ENCODE measurements at regions not wholly inside any gene's neighbourhood (a gene's known extent, or its start where the extent isn't known, plus 50 kb on each side); places are given as distances from the start of the nearest gene placed in this dataset.

DNA sequence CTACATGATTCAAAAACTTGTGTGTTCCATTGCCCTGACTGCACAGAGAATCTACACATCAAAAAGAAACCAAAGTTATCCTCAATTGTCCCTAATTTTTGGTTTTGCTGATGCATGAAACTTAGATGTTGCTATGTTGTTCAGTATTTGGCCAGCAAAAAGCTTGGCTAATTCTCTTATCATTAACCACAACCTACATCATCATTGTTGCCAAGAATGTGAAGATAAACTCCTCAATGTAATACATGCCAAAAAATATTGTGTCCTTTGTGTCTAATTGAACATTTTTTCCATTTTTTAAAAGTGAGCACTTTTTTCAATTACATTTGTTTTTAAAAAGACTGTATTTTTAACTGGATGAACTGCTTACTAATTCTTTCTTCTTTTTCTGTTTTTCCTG lies 268.0 kb upstream of the SEMA3D start:
- Histone ChIP-seq H4K20me1 (ENCODE audit: insufficient read depth, low read length) (no peaks in the 10 kb centered on the region), H3K27ac (ENCODE audit: low read depth in 1 of 2, low read length in 2 of 2) (no peak overlapping the region), H3K27me3 (ENCODE audit: control insufficient read depth in 2 of 2, insufficient read depth in 2 of 2, low read length in 2 of 2) (no peaks in the 10 kb centered on the region), H3K79me2 (ENCODE audit: insufficient read depth, low read length) (no peaks in the 10 kb centered on the region), H3K9ac (ENCODE audit: insufficient read depth, low read length, poor library complexity, severe bottlenecking) (no peak overlapping the region), H3K9me3 (replicated peaks in 1 of 2; ENCODE audit: control insufficient read depth in 1 of 2, insufficient read depth in 1 of 2, low read length in 2 of 2) (no peaks in the 10 kb centered on the region), H3K36me3 (replicated peaks in 1 of 2; ENCODE audit: control insufficient read depth in 1 of 2, insufficient read depth in 2 of 2, low read length in 2 of 2) (no peaks in the 10 kb centered on the region), H3K4me3 (replicated peaks in 1 of 3; ENCODE audit: low read depth in 2 of 3, low read length in 3 of 3) (no peak overlapping the region), H2AFZ (ENCODE audit: insufficient read depth, low read depth, low read length, poor library complexity, severe bottlenecking) (no peak overlapping the region), H3K4me2 (replicated peaks; ENCODE audit: extremely low read depth, low read length, poor library complexity, severe bottlenecking) (no peak overlapping the region), H3K4me1 (ENCODE audit: control insufficient read depth in 1 of 2, insufficient read depth in 2 of 2, low read length in 2 of 2) (no peaks in the 10 kb centered on the region)
- no peak for DNase-seq
- peaks cover 0 to 2% (median 0%) of the 10 kb centered on the region in 3 donors for H3K27me3 Mint-ChIP-seq (ENCODE audit: low read depth in 3 of 3)
- H3K36me3 Mint-ChIP-seq, result no peaks in the 10 kb centered on the region
- no peaks in the 10 kb centered on the region for H3K9me3 Mint-ChIP-seq
- intact Hi-C loops (cut with micrococcal nuclease), result no loop called here
- no peak overlapping the region for H3K4me3 Mint-ChIP-seq
- TF ChIP-seq, protein P1, sequence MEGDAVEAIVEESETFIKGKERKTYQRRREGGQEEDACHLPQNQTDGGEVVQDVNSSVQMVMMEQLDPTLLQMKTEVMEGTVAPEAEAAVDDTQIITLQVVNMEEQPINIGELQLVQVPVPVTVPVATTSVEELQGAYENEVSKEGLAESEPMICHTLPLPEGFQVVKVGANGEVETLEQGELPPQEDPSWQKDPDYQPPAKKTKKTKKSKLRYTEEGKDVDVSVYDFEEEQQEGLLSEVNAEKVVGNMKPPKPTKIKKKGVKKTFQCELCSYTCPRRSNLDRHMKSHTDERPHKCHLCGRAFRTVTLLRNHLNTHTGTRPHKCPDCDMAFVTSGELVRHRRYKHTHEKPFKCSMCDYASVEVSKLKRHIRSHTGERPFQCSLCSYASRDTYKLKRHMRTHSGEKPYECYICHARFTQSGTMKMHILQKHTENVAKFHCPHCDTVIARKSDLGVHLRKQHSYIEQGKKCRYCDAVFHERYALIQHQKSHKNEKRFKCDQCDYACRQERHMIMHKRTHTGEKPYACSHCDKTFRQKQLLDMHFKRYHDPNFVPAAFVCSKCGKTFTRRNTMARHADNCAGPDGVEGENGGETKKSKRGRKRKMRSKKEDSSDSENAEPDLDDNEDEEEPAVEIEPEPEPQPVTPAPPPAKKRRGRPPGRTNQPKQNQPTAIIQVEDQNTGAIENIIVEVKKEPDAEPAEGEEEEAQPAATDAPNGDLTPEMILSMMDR (IDR thresholded peaks at IDR 0.05), result no peak
- H3K4me1 Mint-ChIP-seq, result no peaks in the 10 kb centered on the region
- H3K27ac Mint-ChIP-seq, result no peak overlapping the region

DNA sequence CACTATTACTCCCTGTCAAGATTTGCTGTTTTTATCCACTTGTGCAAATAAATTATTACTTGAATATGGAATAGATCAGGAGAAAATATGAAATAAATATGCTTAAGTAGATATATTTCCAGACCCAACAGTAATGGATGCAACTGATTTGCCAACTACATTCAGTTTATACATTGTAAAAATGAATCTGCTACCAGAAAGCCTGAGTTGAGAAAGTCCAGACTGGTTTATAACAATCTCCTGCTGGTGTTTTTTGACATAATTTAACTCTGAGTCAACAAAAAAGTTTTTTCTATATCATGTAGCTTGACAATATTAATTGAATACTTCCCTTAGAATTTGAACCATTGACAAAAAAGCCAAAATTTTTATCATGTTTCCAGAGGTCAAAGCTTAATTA lies 265.8 kb upstream of the SEMA3D start:
- H3K4me3 ChIP-seq (replicated peaks in 1 of 3; ENCODE audit: low read depth in 2 of 3, low read length in 3 of 3), result no peak overlapping the region
- no peak for DNase-seq
- Mint-ChIP-seq H3K27ac (no peak overlapping the region), H3K27me3 (ENCODE audit: low read depth in 3 of 3) (peaks cover 0 to under 1% (median 0%) of the 10 kb centered on the region in 3 donors), H3K4me3 (no peak overlapping the region), H3K9me3 (no peaks in the 10 kb centered on the region), H3K4me1 (no peaks in the 10 kb centered on the region), H3K36me3 (no peaks in the 10 kb centered on the region)
- H3K27ac ChIP-seq (ENCODE audit: low read depth in 1 of 2, low read length in 2 of 2), result no peak overlapping the region
- no peaks in the 10 kb centered on the region for H3K27me3 ChIP-seq (ENCODE audit: control insufficient read depth in 2 of 2, insufficient read depth in 2 of 2, low read length in 2 of 2)
- H3K9me3 ChIP-seq (replicated peaks in 1 of 2; ENCODE audit: control insufficient read depth in 1 of 2, insufficient read depth in 1 of 2, low read length in 2 of 2), result no peaks in the 10 kb centered on the region
- no peak overlapping the region for H3K9ac ChIP-seq (ENCODE audit: insufficient read depth, low read length, poor library complexity, severe bottlenecking)
- TF ChIP-seq, protein P1 (IDR thresholded peaks at IDR 0.05), result no peak
- H3K4me1 ChIP-seq (ENCODE audit: control insufficient read depth in 1 of 2, insufficient read depth in 2 of 2, low read length in 2 of 2), result no peaks in the 10 kb centered on the region
- no peaks in the 10 kb centered on the region for H3K36me3 ChIP-seq (replicated peaks in 1 of 2; ENCODE audit: control insufficient read depth in 1 of 2, insufficient read depth in 2 of 2, low read length in 2 of 2)
- H3K79me2 ChIP-seq (ENCODE audit: insufficient read depth, low read length), result no peaks in the 10 kb centered on the region
- H3K4me2 ChIP-seq (replicated peaks; ENCODE audit: extremely low read depth, low read length, poor library complexity, severe bottlenecking), result no peak overlapping the region
- no peaks in the 10 kb centered on the region for H4K20me1 ChIP-seq (ENCODE audit: insufficient read depth, low read length)
- intact Hi-C loops (cut with micrococcal nuclease), result no loop called here
- H2AFZ ChIP-seq (ENCODE audit: insufficient read depth, low read depth, low read length, poor library complexity, severe bottlenecking), result no peak overlapping the region
